Fibroblast of lung (primary cell): ENCODE measurements at regions not wholly inside any gene's neighbourhood (a gene's known extent, or its start where the extent isn't known, plus 50 kb on each side); places are given as distances from the start of the nearest gene placed in this dataset.

ENCODE experiments used
- CTCF ChIP-seq, 2 donors: IDR thresholded peaks in 1 of 2; conservative IDR thresholded peaks in 1 of 2; 1 replicate in 1 of 2; 2 replicates in 1 of 2; pipeline ENCODE4 v1.5.1; 2011 to 2012; ENCODE audit warnings: low read length in 2 of 2, control low read depth in 1 of 2, inconsistent platforms in 1 of 2, low read depth in 1 of 2, mild to moderate bottlenecking in 1 of 2
- EZH2 ChIP-seq: IDR thresholded peaks from 2 replicates; pipeline ENCODE4 v1.5.1; 2012; ENCODE audit warnings: low read length, control low read depth, mild to moderate bottlenecking; ENCODE audit errors: missing control alignments

GRCh38 chr7:106517508-106517907, 143.4 kb downstream of the CCDC71L start:
- TF ChIP-seq CTCF (conservative IDR thresholded peaks at IDR 0.05 in 1 of 2, IDR thresholded peaks at IDR 0.05 in 1 of 2; ENCODE audit: low read depth in 1 of 2, low read length in 2 of 2) (no peak), EZH2 (no peak)
